Ishikawa (cell line): ENCODE measurements at regions not wholly inside any gene's neighbourhood (a gene's known extent, or its start where the extent isn't known, plus 50 kb on each side); places are given as distances from the start of the nearest gene placed in this dataset.

Experiments
- CEBPB ChIP-seq: IDR thresholded peaks from 2 replicates; pipeline ENCODE4 v1.6.1; 2012
- CREB1 ChIP-seq: IDR thresholded peaks from 2 replicates; pipeline ENCODE4 v1.6.1; 2012; ENCODE audit warnings: low read depth
- EGR1 ChIP-seq: IDR thresholded peaks from 2 replicates; pipeline ENCODE4 v1.6.1; 2012
- EP300 ChIP-seq: IDR thresholded peaks from 2 replicates; pipeline ENCODE4 v1.6.1; 2012; ENCODE audit warnings: borderline replicate concordance
- FOXM1 ChIP-seq: IDR thresholded peaks from 2 replicates; pipeline ENCODE4 v1.6.1; 2012; ENCODE audit warnings: low read depth, borderline replicate concordance
- MAX ChIP-seq: IDR thresholded peaks from 2 replicates; pipeline ENCODE4 v1.6.1; 2012
- NFIC ChIP-seq: IDR thresholded peaks from 2 replicates; pipeline ENCODE4 v1.6.1; 2012
- RAD21 ChIP-seq: IDR thresholded peaks from 2 replicates; pipeline ENCODE4 v1.6.1; 2012; ENCODE audit warnings: low read depth
- REST ChIP-seq: IDR thresholded peaks from 2 replicates; pipeline ENCODE4 v1.6.1; 2012; ENCODE audit warnings: low read depth, mild to moderate bottlenecking
- TAF1 ChIP-seq: IDR thresholded peaks from 2 replicates; pipeline ENCODE4 v1.6.1; 2012; ENCODE audit warnings: low read depth, mild to moderate bottlenecking
- TCF12 ChIP-seq: IDR thresholded peaks from 2 replicates; pipeline ENCODE4 v1.6.1; 2012; ENCODE audit warnings: low read depth
- TEAD4 ChIP-seq: IDR thresholded peaks from 2 replicates; pipeline ENCODE4 v1.6.1; 2012
- USF1 ChIP-seq: IDR thresholded peaks from 2 replicates; pipeline ENCODE4 v1.6.1; 2012
- YY1 ChIP-seq: IDR thresholded peaks from 2 replicates; pipeline ENCODE4 v1.6.1; 2012; ENCODE audit warnings: low read depth
- ZBTB7A ChIP-seq: IDR thresholded peaks from 2 replicates; pipeline ENCODE4 v1.6.1; 2012; ENCODE audit warnings: low read depth

- no peak for TF ChIP-seq CREB1
- no peak for TF ChIP-seq TCF12
- no peak for TF ChIP-seq EP300
- no peak for TF ChIP-seq REST
- TF ChIP-seq MAX, result no peak
Observed at GRCh38 chr15:93282808-93283207, 193.8 kb upstream of the RGMA start.

GRCh38 chr15:93278783-93279182 is 189.8 kb upstream of the RGMA start:
- no peak for TF ChIP-seq CREB1

- no peak for TF ChIP-seq REST
- TF ChIP-seq NFIC, result no peak
- TF ChIP-seq CEBPB, result no peak
- no peak for TF ChIP-seq MAX
- no peak for TF ChIP-seq CREB1
- no peak for TF ChIP-seq RAD21
- no peak for TF ChIP-seq ZBTB7A
- TF ChIP-seq TAF1, result no peak
- no peak for TF ChIP-seq EGR1
- TF ChIP-seq YY1, result no peak
- no peak for TF ChIP-seq FOXM1
- no peak for TF ChIP-seq TCF12
- TF ChIP-seq TEAD4, result no peak
- TF ChIP-seq USF1, result no peak
Observed at GRCh38 chr15:93278006-93278405, 189.0 kb upstream of the RGMA start.

GRCh38 chr15:93274257-93274656 is 185.2 kb upstream of the RGMA start:
- no peak for TF ChIP-seq CREB1
- TF ChIP-seq EGR1, result no peak

- TF ChIP-seq TEAD4 (no peak), REST (no peak), TCF12 (no peak), NFIC (no peak), ZBTB7A (no peak), FOXM1 (no peak), MAX (no peak), RAD21 (no peak), CEBPB (no peak), TAF1 (no peak), YY1 (no peak)
Observed at GRCh38 chr15:93271871-93272270, 182.9 kb upstream of the RGMA start.

GRCh38 chr15:93270937-93271467 is 182.0 kb upstream of the RGMA start:
- TF ChIP-seq TCF12 (no peak), YY1 (no peak), RAD21 (no peak), EP300 (no peak), ZBTB7A (no peak), TEAD4 (no peak), CEBPB (no peak), NFIC (no peak), USF1 (no peak), MAX (no peak), REST (no peak), TAF1 (no peak), EGR1 (no peak), CREB1 (no peak)
